ENCODE measurements at regions not wholly inside any gene's neighbourhood (a gene's known extent, or its start where the extent isn't known, plus 50 kb on each side); places are given as distances from the start of the nearest gene placed in this dataset.

GRCh38 chr13:105841286-105841685 lies 694.2 kb downstream of the EFNB2 start:
- TF ChIP-seq ZNF449 (tag by site-specific recombination; IDR thresholded peaks at IDR 0.05) (no peak), CTCF (tag by site-specific recombination; IDR thresholded peaks at IDR 0.05) (no peak), ZNF23 (tag by site-specific recombination; IDR thresholded peaks at IDR 0.05; ENCODE audit: borderline replicate concordance) (no peak), ZNF785 (tag by site-specific recombination; IDR thresholded peaks at IDR 0.05) (no peak), YY1 (tag by site-specific recombination; IDR thresholded peaks at IDR 0.05) (no peak), ZNF530 (tag by site-specific recombination; IDR thresholded peaks at IDR 0.05; ENCODE audit: low read depth) (no peak), ZNF701 (tag by site-specific recombination; IDR thresholded peaks at IDR 0.05) (no peak), TCF7L2 (IDR thresholded peaks at IDR 0.05; ENCODE audit: borderline replicate concordance, low read depth, low read length) (no peak), MYNN (tag by site-specific recombination; IDR thresholded peaks at IDR 0.05; ENCODE audit: borderline replicate concordance) (no peak)
- TF ChIP-seq, protein P1, sequence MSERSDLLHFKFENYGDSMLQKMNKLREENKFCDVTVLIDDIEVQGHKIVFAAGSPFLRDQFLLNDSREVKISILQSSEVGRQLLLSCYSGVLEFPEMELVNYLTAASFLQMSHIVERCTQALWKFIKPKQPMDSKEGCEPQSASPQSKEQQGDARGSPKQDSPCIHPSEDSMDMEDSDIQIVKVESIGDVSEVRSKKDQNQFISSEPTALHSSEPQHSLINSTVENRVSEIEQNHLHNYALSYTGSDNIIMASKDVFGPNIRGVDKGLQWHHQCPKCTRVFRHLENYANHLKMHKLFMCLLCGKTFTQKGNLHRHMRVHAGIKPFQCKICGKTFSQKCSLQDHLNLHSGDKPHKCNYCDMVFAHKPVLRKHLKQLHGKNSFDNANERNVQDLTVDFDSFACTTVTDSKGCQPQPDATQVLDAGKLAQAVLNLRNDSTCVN (tag by site-specific recombination; optimal IDR thresholded peaks at IDR 0.05): no peak
